HL-60 (cell line): ENCODE measurements at regions not wholly inside any gene's neighbourhood (a gene's known extent, or its start where the extent isn't known, plus 50 kb on each side); places are given as distances from the start of the nearest gene placed in this dataset.

Experiments
- CTCF ChIP-seq: IDR thresholded peaks from one replicate; pipeline ENCODE4 v1.5.1; 2011; ENCODE audit warnings: low read length, control low read depth, inconsistent platforms; ENCODE audit not compliant: insufficient read depth
- GABPA ChIP-seq: IDR thresholded peaks from 2 replicates; pipeline ENCODE4 v1.6.1; 2012; ENCODE audit warnings: low read depth
- POLR2AphosphoS5 ChIP-seq: IDR thresholded peaks from 2 replicates; pipeline ENCODE4 v1.6.1; 2012; ENCODE audit warnings: low read depth
- REST ChIP-seq: IDR thresholded peaks from 2 replicates; pipeline ENCODE4 v1.6.1; 2012; ENCODE audit warnings: low read depth; ENCODE audit not compliant: insufficient replicate concordance

GRCh38 chr2:217067787-217068186, 207.9 kb upstream of the TNP1 start:
- TF ChIP-seq CTCF (no peak), REST (no peak), POLR2AphosphoS5 (no peak), GABPA (no peak)
